ENCODE measurements at regions not wholly inside any gene's neighbourhood (a gene's known extent, or its start where the extent isn't known, plus 50 kb on each side); places are given as distances from the start of the nearest gene placed in this dataset.

- no peak overlapping the region for H3K9ac ChIP-seq (ENCODE audit: low read depth in 1 of 3, low read length in 3 of 3)
- H3K27me3 ChIP-seq (ENCODE audit: control insufficient read depth in 3 of 3, insufficient read depth in 3 of 3, low read length in 3 of 3), result peaks cover 17 to 52% (median 19%) of the 10 kb centered on the region in 3 donors
- H3K4me3 ChIP-seq (ENCODE audit: low read length in 3 of 3), result no peak overlapping the region
- peaks cover 36 to 43% (median 41%) of the 10 kb centered on the region in 3 donors for H3K4me1 ChIP-seq (ENCODE audit: control insufficient read depth in 3 of 3, insufficient read depth in 3 of 3, low read length in 3 of 3)
- peak overlapping the region; percentile 19 for H3K27ac ChIP-seq (ENCODE audit: low read depth, low read length)
- H3K36me3 ChIP-seq (ENCODE audit: control insufficient read depth in 3 of 3, insufficient read depth in 3 of 3, low read length in 3 of 3), result no peaks in the 10 kb centered on the region
- H3K9me3 ChIP-seq (ENCODE audit: control insufficient read depth in 3 of 3, low read length in 3 of 3), result no peaks in the 10 kb centered on the region
Measured at GRCh38 chr16:88303890-88304819, 78.6 kb upstream of the ZNF469 start.

GRCh38 chr16:88305176-88305575, 77.6 kb upstream of the ZNF469 start:
- Histone ChIP-seq H3K9me3 (ENCODE audit: control insufficient read depth in 3 of 3, low read length in 3 of 3) (no peaks in the 10 kb centered on the region), H3K27me3 (ENCODE audit: control insufficient read depth in 3 of 3, insufficient read depth in 3 of 3, low read length in 3 of 3) (peaks cover 18 to 51% (median 19%) of the 10 kb centered on the region in 3 donors), H3K9ac (ENCODE audit: low read depth in 1 of 3, low read length in 3 of 3) (no peak overlapping the region), H3K4me3 (ENCODE audit: low read length in 3 of 3) (peak overlapping the region in 1 of 3 donors; percentile 13), H3K27ac (ENCODE audit: low read depth, low read length) (no peak overlapping the region), H3K4me1 (ENCODE audit: control insufficient read depth in 3 of 3, insufficient read depth in 3 of 3, low read length in 3 of 3) (peaks cover 36 to 50% (median 46%) of the 10 kb centered on the region in 3 donors), H3K36me3 (ENCODE audit: control insufficient read depth in 3 of 3, insufficient read depth in 3 of 3, low read length in 3 of 3) (no peaks in the 10 kb centered on the region)

GRCh38 chr16:88306411-88306810, 76.3 kb upstream of the ZNF469 start:
- Histone ChIP-seq H3K27ac (ENCODE audit: low read depth, low read length) (no peak overlapping the region), H3K9me3 (ENCODE audit: control insufficient read depth in 3 of 3, low read length in 3 of 3) (no peaks in the 10 kb centered on the region), H3K27me3 (ENCODE audit: control insufficient read depth in 3 of 3, insufficient read depth in 3 of 3, low read length in 3 of 3) (peaks cover 15 to 51% (median 19%) of the 10 kb centered on the region in 3 donors), H3K4me3 (ENCODE audit: low read length in 3 of 3) (no peak overlapping the region), H3K9ac (ENCODE audit: low read depth in 1 of 3, low read length in 3 of 3) (peak overlapping the region in 1 of 3 donors; percentile 33), H3K4me1 (ENCODE audit: control insufficient read depth in 3 of 3, insufficient read depth in 3 of 3, low read length in 3 of 3) (peaks cover 36 to 50% (median 46%) of the 10 kb centered on the region in 3 donors), H3K36me3 (ENCODE audit: control insufficient read depth in 3 of 3, insufficient read depth in 3 of 3, low read length in 3 of 3) (no peaks in the 10 kb centered on the region)

- H3K27me3 ChIP-seq (ENCODE audit: control insufficient read depth in 3 of 3, insufficient read depth in 3 of 3, low read length in 3 of 3), result peaks cover 12 to 45% (median 19%) of the 10 kb centered on the region in 3 donors
- no peak overlapping the region for H3K4me3 ChIP-seq (ENCODE audit: low read length in 3 of 3)
- no peak overlapping the region for H3K9ac ChIP-seq (ENCODE audit: low read depth in 1 of 3, low read length in 3 of 3)
- H3K27ac ChIP-seq (ENCODE audit: low read depth, low read length), result peak overlapping the region; percentile 41
- H3K4me1 ChIP-seq (ENCODE audit: control insufficient read depth in 3 of 3, insufficient read depth in 3 of 3, low read length in 3 of 3), result peaks cover 36 to 50% (median 46%) of the 10 kb centered on the region in 3 donors
- H3K36me3 ChIP-seq (ENCODE audit: control insufficient read depth in 3 of 3, insufficient read depth in 3 of 3, low read length in 3 of 3), result no peaks in the 10 kb centered on the region
- H3K9me3 ChIP-seq (ENCODE audit: control insufficient read depth in 3 of 3, low read length in 3 of 3), result no peaks in the 10 kb centered on the region
Measured at GRCh38 chr16:88306860-88307545, 75.8 kb upstream of the ZNF469 start.

GRCh38 chr16:88308441-88309173, 74.2 kb upstream of the ZNF469 start:
- Histone ChIP-seq H3K9me3 (ENCODE audit: control insufficient read depth in 3 of 3, low read length in 3 of 3) (no peaks in the 10 kb centered on the region), H3K9ac (ENCODE audit: low read depth in 1 of 3, low read length in 3 of 3) (peak overlapping the region in 1 of 3 donors; percentile 8), H3K4me3 (ENCODE audit: low read length in 3 of 3) (no peak overlapping the region), H3K36me3 (ENCODE audit: control insufficient read depth in 3 of 3, insufficient read depth in 3 of 3, low read length in 3 of 3) (no peaks in the 10 kb centered on the region), H3K27ac (ENCODE audit: low read depth, low read length) (no peak overlapping the region), H3K27me3 (ENCODE audit: control insufficient read depth in 3 of 3, insufficient read depth in 3 of 3, low read length in 3 of 3) (peaks cover 7 to 30% (median 10%) of the 10 kb centered on the region in 3 donors), H3K4me1 (ENCODE audit: control insufficient read depth in 3 of 3, insufficient read depth in 3 of 3, low read length in 3 of 3) (peaks cover 36 to 50% (median 45%) of the 10 kb centered on the region in 3 donors)

GRCh38 chr16:88309174-88309907, 73.4 kb upstream of the ZNF469 start:
- Histone ChIP-seq H3K4me3 (ENCODE audit: low read length in 3 of 3) (no peak overlapping the region), H3K4me1 (ENCODE audit: control insufficient read depth in 3 of 3, insufficient read depth in 3 of 3, low read length in 3 of 3) (peaks cover 28 to 42% (median 38%) of the 10 kb centered on the region in 3 donors), H3K9ac (ENCODE audit: low read depth in 1 of 3, low read length in 3 of 3) (peak overlapping the region in 1 of 3 donors; percentile 8), H3K27ac (ENCODE audit: low read depth, low read length) (no peak overlapping the region), H3K9me3 (ENCODE audit: control insufficient read depth in 3 of 3, low read length in 3 of 3) (no peaks in the 10 kb centered on the region), H3K27me3 (ENCODE audit: control insufficient read depth in 3 of 3, insufficient read depth in 3 of 3, low read length in 3 of 3) (peaks cover 6 to 23% (median 6%) of the 10 kb centered on the region in 3 donors), H3K36me3 (ENCODE audit: control insufficient read depth in 3 of 3, insufficient read depth in 3 of 3, low read length in 3 of 3) (no peaks in the 10 kb centered on the region)

GRCh38 chr16:88309908-88310265, 72.9 kb upstream of the ZNF469 start:
- Histone ChIP-seq H3K27me3 (ENCODE audit: control insufficient read depth in 3 of 3, insufficient read depth in 3 of 3, low read length in 3 of 3) (peaks cover 6 to 17% (median 6%) of the 10 kb centered on the region in 3 donors), H3K9me3 (ENCODE audit: control insufficient read depth in 3 of 3, low read length in 3 of 3) (no peaks in the 10 kb centered on the region), H3K9ac (ENCODE audit: low read depth in 1 of 3, low read length in 3 of 3) (no peak overlapping the region), H3K36me3 (ENCODE audit: control insufficient read depth in 3 of 3, insufficient read depth in 3 of 3, low read length in 3 of 3) (no peaks in the 10 kb centered on the region), H3K4me3 (ENCODE audit: low read length in 3 of 3) (no peak overlapping the region), H3K4me1 (ENCODE audit: control insufficient read depth in 3 of 3, insufficient read depth in 3 of 3, low read length in 3 of 3) (peaks cover 23 to 39% (median 32%) of the 10 kb centered on the region in 3 donors), H3K27ac (ENCODE audit: low read depth, low read length) (no peak overlapping the region)

- Histone ChIP-seq H3K27me3 (ENCODE audit: control insufficient read depth in 3 of 3, insufficient read depth in 3 of 3, low read length in 3 of 3) (peaks cover 0 to 16% (median 10%) of the 10 kb centered on the region in 3 donors), H3K36me3 (ENCODE audit: control insufficient read depth in 3 of 3, insufficient read depth in 3 of 3, low read length in 3 of 3) (no peaks in the 10 kb centered on the region), H3K27ac (ENCODE audit: low read depth, low read length) (no peak overlapping the region), H3K9ac (ENCODE audit: low read depth in 1 of 3, low read length in 3 of 3) (no peak overlapping the region), H3K4me1 (ENCODE audit: control insufficient read depth in 3 of 3, insufficient read depth in 3 of 3, low read length in 3 of 3) (peaks cover 12 to 28% (median 21%) of the 10 kb centered on the region in 3 donors), H3K9me3 (ENCODE audit: control insufficient read depth in 3 of 3, low read length in 3 of 3) (no peaks in the 10 kb centered on the region), H3K4me3 (ENCODE audit: low read length in 3 of 3) (no peak overlapping the region)
Measured at GRCh38 chr16:88310796-88311605, 71.8 kb upstream of the ZNF469 start.

Measured in skeletal muscle tissue (tissue), 3 donors.